ENCODE measurements at regions not wholly inside any gene's neighbourhood (a gene's known extent, or its start where the extent isn't known, plus 50 kb on each side); places are given as distances from the start of the nearest gene placed in this dataset.

GRCh38 chr9:118478752-118479151 is 774.5 kb downstream of the TLR4 start:
- TF ChIP-seq CTCF (IDR thresholded peaks at IDR 0.05) (no peak), POLR2A (IDR thresholded peaks at IDR 0.05) (no peak)
